ENCODE measurements at regions not wholly inside any gene's neighbourhood (a gene's known extent, or its start where the extent isn't known, plus 50 kb on each side); places are given as distances from the start of the nearest gene placed in this dataset.

DNA sequence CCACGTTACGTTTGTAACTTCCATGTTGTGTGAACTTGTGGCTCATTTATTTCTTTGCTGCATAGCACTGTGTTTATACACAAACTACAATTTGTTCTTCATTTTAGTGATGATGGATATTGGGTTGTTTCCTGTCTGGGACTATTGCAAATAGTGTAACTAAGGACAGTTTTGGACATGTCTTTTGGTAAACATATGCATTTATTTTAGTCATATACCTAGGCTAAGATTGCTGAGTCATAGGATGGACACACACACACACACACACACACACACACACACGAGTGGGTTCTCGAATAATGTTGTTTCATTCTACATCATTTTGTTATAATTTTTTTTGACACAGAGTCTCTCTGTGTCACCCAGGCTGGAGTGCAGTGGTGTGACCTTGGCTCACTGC lies 123.5 kb upstream of the CAND1 start:
- ATAC-seq (no peak), DNase-seq (ENCODE audit: low spot score) (no peak)
- Mint-ChIP-seq H3K9me3 (no peaks in the 10 kb centered on the region), H3K4me3 (no peak overlapping the region), H3K27ac (no peak overlapping the region), H3K4me1 (ENCODE audit: low read depth in 2 of 2) (peaks cover 0 to 3% of the 10 kb centered on the region in 2 donors), H3K27me3 (peaks cover 18 to 40% of the 10 kb centered on the region in 2 donors), H3K36me3 (peaks cover 5% of the 10 kb centered on the region)

- DNase-seq (ENCODE audit: low spot score) (no peak), ATAC-seq (no peak)
- Mint-ChIP-seq H3K27ac (peak overlapping the region in 1 of 2 donors; percentile 37), H3K4me3 (peak overlapping the region; percentile 18), H3K4me1 (ENCODE audit: low read depth in 2 of 2) (peaks cover 0 to 3% of the 10 kb centered on the region in 2 donors), H3K9me3 (no peaks in the 10 kb centered on the region), H3K27me3 (peaks cover 13 to 38% of the 10 kb centered on the region in 2 donors), H3K36me3 (peaks cover 5% of the 10 kb centered on the region)
These were observed 122.1 kb upstream of the CAND1 start for GRCh38 chr12:67147030-67147429.

GRCh38 chr12:67147447-67147846 lies 121.7 kb upstream of the CAND1 start:
- Mint-ChIP-seq H3K4me3 (peak overlapping the region; percentile 18), H3K36me3 (peaks cover 5% of the 10 kb centered on the region), H3K27ac (peak overlapping the region in 1 of 2 donors; percentile 37), H3K4me1 (ENCODE audit: low read depth in 2 of 2) (peaks cover 0 to 3% of the 10 kb centered on the region in 2 donors), H3K9me3 (no peaks in the 10 kb centered on the region), H3K27me3 (peaks cover 8 to 33% of the 10 kb centered on the region in 2 donors)
- ATAC-seq = peak; percentile 58 to 66
- DNase-seq (ENCODE audit: low spot score) = no peak

DNA sequence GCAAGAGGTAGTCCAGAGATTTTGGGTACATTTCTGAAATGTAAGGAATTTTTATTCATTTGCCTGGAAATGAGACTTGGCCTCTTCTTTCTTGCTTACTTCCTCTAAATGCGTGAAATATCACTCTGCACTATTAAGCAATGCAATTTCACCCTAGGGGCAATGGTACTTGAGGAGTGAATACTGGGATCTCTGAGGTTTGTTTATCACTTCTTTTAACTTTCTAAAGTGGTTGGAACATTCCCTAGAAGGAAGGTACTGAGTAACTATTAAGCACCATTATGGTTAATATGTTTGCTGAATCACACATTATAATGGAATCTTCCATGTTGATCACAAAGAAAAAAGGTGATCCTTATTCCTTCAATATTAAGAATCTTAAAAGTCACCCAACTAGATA lies 120.9 kb upstream of the CAND1 start:
- no peak overlapping the region for H3K4me3 Mint-ChIP-seq
- peak overlapping the region in 1 of 2 donors; percentile 37 for H3K27ac Mint-ChIP-seq
- ATAC-seq (no peak), DNase-seq (ENCODE audit: low spot score) (no peak)
- H3K36me3 Mint-ChIP-seq = peaks cover 5% of the 10 kb centered on the region
- no peaks in the 10 kb centered on the region for H3K9me3 Mint-ChIP-seq
- peaks cover 7 to 30% of the 10 kb centered on the region in 2 donors for H3K27me3 Mint-ChIP-seq
- H3K4me1 Mint-ChIP-seq (ENCODE audit: low read depth in 2 of 2) = peaks cover 0 to 3% of the 10 kb centered on the region in 2 donors

DNA sequence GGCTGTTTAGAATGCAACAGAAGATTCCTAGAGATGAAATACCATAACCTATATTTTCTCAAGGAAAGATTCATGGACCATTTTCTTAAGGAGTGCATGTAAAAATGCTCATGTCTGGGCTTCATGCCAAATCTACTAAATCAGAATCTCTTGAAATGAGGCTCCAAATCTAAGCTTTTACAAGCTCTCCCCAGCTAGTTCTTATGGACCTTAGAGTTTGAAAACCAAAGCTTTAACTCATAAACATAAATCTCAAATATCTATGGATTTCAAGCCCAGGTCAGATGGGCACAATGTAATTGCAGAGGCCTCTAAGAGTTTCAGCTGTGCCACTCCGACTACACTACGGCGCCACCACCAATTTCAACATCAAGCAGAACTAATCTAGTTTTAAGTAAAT lies 117.3 kb upstream of the CAND1 start:
- Mint-ChIP-seq H3K4me1 (ENCODE audit: low read depth in 2 of 2) (peaks cover 0 to 3% of the 10 kb centered on the region in 2 donors), H3K4me3 (no peak overlapping the region), H3K9me3 (no peaks in the 10 kb centered on the region), H3K27me3 (peaks cover 14 to 34% of the 10 kb centered on the region in 2 donors), H3K27ac (no peak overlapping the region), H3K36me3 (no peaks in the 10 kb centered on the region)
- no peak for DNase-seq (ENCODE audit: low spot score)
- no peak for ATAC-seq

DNA sequence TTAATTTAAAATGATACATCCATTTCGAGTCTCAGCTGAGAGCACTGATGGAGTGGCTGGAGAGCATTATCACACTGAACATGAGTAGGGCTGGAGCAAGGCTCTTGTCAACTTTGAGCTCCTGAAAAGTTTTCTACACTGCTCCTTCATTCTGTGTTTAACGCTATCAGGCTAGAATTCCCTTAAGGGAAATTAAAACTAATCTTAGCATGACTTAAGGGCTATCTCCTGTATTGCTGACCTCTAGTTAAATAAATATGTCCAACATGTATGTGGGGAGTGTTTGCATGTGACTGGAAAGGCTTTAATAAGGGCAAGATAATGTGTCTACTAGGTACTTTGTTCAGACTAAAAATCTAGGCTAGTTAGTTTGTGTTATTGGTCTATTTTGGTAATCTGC lies 116.7 kb upstream of the CAND1 start:
- H3K27ac Mint-ChIP-seq = no peak overlapping the region
- H3K4me3 Mint-ChIP-seq = no peak overlapping the region
- H3K27me3 Mint-ChIP-seq = peaks cover 14 to 36% of the 10 kb centered on the region in 2 donors
- ATAC-seq = no peak
- no peaks in the 10 kb centered on the region for H3K9me3 Mint-ChIP-seq
- no peaks in the 10 kb centered on the region for H3K36me3 Mint-ChIP-seq
- DNase-seq (ENCODE audit: low spot score) = no peak
- H3K4me1 Mint-ChIP-seq (ENCODE audit: low read depth in 2 of 2) = peaks cover 0 to 3% of the 10 kb centered on the region in 2 donors

DNA sequence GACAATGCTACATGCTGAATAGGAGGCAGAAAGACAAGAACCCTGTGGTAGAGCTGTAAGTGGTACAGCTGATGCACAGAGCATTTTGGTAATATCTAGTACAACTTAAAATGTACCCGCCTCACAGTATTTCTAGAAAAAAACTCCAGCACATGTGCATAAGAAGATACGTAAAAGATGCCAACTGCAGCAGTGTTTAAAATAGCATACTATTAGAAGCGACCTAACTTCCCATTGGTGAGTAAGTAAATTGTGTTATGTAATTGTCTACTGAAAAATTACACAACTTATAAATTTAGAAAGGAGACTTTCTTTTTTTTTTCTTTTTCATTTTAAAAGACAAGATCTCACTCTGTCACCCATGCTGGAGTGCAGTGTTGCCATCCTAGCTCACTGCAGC lies 114.3 kb upstream of the CAND1 start:
- DNase-seq (ENCODE audit: low spot score) (no peak), ATAC-seq (no peak)
- Mint-ChIP-seq H3K9me3 (no peaks in the 10 kb centered on the region), H3K36me3 (no peaks in the 10 kb centered on the region), H3K27me3 (peaks cover 12 to 53% of the 10 kb centered on the region in 2 donors), H3K27ac (no peak overlapping the region), H3K4me3 (no peak overlapping the region), H3K4me1 (ENCODE audit: low read depth in 2 of 2) (no peaks in the 10 kb centered on the region)

GRCh38 chr12:67155863-67156262 lies 113.3 kb upstream of the CAND1 start:
- no peak for DNase-seq (ENCODE audit: low spot score)
- H3K9me3 Mint-ChIP-seq = no peaks in the 10 kb centered on the region
- ATAC-seq = no peak
- H3K4me1 Mint-ChIP-seq (ENCODE audit: low read depth in 2 of 2) = no peaks in the 10 kb centered on the region
- H3K36me3 Mint-ChIP-seq = no peaks in the 10 kb centered on the region
- H3K27me3 Mint-ChIP-seq = peaks cover 12 to 53% of the 10 kb centered on the region in 2 donors
- H3K4me3 Mint-ChIP-seq = no peak overlapping the region
- no peak overlapping the region for H3K27ac Mint-ChIP-seq

DNA sequence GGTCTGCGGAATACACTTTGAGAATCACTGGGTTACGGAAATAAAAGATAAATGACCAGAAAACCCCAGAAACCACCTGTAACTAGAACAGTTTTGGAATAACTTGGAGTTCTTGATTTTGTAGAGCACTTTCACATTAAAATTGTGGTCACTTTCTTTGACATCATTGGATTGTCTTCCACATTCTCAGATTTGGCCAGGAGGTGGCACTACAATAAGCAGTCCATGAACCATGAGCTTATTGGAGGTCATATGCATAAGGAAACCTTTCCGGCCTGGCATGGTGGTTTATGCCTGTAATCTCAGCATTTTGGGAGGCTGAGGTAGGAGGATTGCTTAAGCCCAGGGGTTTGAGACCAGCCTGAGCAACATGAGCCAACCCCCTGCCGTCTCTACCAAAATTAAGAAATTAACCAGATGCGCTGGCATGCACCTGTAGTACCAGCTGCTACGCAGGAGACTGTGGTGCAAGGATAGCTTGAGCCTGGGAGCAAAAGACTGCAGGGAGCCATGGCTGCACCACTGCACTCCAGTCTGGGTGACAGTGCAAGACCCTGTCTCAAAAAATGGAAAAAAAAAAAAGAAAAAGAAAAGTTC lies 107.7 kb upstream of the CAND1 start:
- Mint-ChIP-seq H3K36me3 (no peaks in the 10 kb centered on the region), H3K27ac (no peak overlapping the region), H3K9me3 (no peaks in the 10 kb centered on the region), H3K4me3 (no peak overlapping the region), H3K4me1 (ENCODE audit: low read depth in 2 of 2) (no peaks in the 10 kb centered on the region), H3K27me3 (peaks cover 12 to 51% of the 10 kb centered on the region in 2 donors)
- ATAC-seq (no peak), DNase-seq (ENCODE audit: low spot score) (peak; percentile 65)

DNA sequence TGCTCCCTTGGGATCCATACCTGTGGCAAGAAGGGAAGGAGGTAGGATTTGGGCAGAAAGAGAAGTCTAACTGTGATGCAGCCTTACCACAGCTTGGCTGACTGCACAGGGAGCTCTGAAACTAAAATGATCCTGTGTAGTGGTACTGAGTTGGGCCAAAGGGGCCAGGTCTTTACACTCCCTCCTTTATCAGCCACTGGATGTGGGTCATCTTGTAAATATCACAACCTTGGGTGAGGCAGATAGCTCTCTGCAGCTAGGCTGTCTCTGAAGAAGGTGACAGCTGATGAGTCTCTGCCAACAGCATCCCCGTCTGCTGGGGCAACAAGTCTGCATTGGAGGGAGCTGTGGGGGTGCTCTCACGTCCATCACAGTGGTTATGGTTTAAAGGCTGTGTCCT lies 95.9 kb upstream of the CAND1 start:
- no peak for DNase-seq (ENCODE audit: low spot score)
- no peaks in the 10 kb centered on the region for H3K9me3 Mint-ChIP-seq
- ATAC-seq = no peak
- no peak overlapping the region for H3K4me3 Mint-ChIP-seq
- no peak overlapping the region for H3K27ac Mint-ChIP-seq
- peaks cover 4% of the 10 kb centered on the region for H3K36me3 Mint-ChIP-seq
- H3K4me1 Mint-ChIP-seq (ENCODE audit: low read depth in 2 of 2) = no peaks in the 10 kb centered on the region
- H3K27me3 Mint-ChIP-seq = peaks cover 29 to 53% of the 10 kb centered on the region in 2 donors

DNA sequence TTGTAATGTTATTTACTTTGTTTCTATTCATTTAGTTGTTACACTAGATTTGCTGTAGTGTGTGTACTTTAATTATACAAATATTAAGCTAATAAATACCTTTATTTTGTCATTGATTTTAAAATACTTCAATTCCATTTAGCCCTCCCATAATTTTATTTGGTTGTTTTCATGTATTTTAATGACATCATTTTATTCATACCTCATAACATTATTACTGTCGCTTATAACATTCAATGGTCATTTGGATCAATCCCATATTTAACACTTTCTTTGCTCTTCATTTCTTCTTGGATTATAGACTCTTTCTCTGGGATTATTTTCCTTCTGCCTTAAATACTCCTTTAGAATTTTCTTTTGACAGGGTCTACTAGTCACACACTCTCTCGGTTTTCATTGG lies 86.6 kb upstream of the CAND1 start:
- Mint-ChIP-seq H3K9me3 (no peaks in the 10 kb centered on the region), H3K4me3 (no peak overlapping the region), H3K27ac (no peak overlapping the region), H3K27me3 (peaks cover 37 to 50% of the 10 kb centered on the region in 2 donors), H3K4me1 (ENCODE audit: low read depth in 2 of 2) (no peaks in the 10 kb centered on the region), H3K36me3 (no peaks in the 10 kb centered on the region)
- no peak for ATAC-seq
- no peak for DNase-seq (ENCODE audit: low spot score)

DNA sequence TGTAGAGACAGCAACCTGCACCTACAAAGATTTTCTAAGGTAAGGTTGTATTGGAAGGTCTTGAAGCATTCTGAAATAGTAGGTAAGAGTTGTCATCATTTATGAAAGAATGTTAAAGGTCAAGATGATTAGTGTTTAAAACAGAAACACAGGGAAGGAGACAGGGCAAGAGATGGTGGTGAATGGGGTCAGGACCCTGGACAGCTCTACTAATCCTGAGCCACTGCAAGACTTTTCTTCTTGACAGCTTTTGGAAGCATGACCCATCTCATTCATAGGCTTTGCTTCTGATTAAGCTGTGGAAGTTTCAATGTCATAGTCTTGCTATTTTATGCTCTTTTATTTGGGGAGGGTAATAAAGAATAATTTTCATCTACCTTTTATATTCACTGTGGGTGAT lies 75.5 kb upstream of the CAND1 start:
- DNase-seq (ENCODE audit: low spot score) = no peak
- H3K4me3 Mint-ChIP-seq = no peak overlapping the region

GRCh38 chr12:67200386-67200785 lies 68.8 kb upstream of the CAND1 start:
- Mint-ChIP-seq H3K36me3 (no peaks in the 10 kb centered on the region), H3K4me1 (ENCODE audit: low read depth in 2 of 2) (no peaks in the 10 kb centered on the region), H3K27me3 (peaks cover 24 to 47% of the 10 kb centered on the region in 2 donors), H3K9me3 (no peaks in the 10 kb centered on the region), H3K27ac (no peak overlapping the region), H3K4me3 (no peak overlapping the region)
- no peak for ATAC-seq
- no peak for DNase-seq (ENCODE audit: low spot score)

More for the DNA sequence above, 75.5 kb upstream of the CAND1 start:
- no peak for ATAC-seq
- Mint-ChIP-seq H3K4me1 (ENCODE audit: low read depth in 2 of 2) (no peaks in the 10 kb centered on the region), H3K27ac (no peak overlapping the region), H3K9me3 (no peaks in the 10 kb centered on the region), H3K36me3 (no peaks in the 10 kb centered on the region), H3K27me3 (peaks cover 23 to 34% of the 10 kb centered on the region in 2 donors)

DNA sequence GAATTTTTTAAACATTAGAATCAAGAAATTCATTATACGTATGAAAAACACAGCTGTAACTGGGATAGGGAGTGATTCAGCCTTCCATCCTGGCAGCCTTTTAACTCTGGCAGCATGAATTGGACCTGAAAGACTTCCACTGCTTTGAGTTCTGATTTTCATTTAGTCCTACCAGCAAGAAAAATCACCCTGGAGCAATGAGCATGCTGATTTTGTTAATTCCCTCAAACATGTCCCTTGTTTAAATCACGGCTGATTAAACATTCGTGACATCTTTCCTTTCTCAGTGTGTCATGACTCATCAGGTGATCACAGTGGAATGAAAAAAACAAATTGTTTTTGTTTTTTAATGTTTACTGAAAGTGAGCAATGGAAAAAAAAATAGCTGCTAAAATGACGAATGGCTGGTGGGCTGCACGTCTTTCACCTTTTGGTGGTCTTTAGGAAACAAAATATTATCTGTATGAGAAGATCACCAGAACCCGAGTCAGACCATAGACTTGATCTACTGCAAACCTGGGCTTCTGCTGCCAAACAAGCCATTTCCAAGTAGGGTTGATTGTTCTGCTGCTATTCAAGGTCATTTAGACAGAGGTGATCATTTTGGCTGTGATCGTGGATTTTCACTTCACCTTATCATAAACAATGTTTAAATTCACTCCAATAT lies 67.0 kb upstream of the CAND1 start:
- H3K36me3 Mint-ChIP-seq = no peaks in the 10 kb centered on the region
- H3K4me3 Mint-ChIP-seq = no peak overlapping the region
- H3K27me3 Mint-ChIP-seq = peaks cover 24 to 50% of the 10 kb centered on the region in 2 donors
- ATAC-seq (no peak), DNase-seq (ENCODE audit: low spot score) (no peak)
- H3K4me1 Mint-ChIP-seq (ENCODE audit: low read depth in 2 of 2) = no peaks in the 10 kb centered on the region
- no peaks in the 10 kb centered on the region for H3K9me3 Mint-ChIP-seq
- H3K27ac Mint-ChIP-seq = no peak overlapping the region
